SK-N-SH (cell line): ENCODE measurements at regions not wholly inside any gene's neighbourhood (a gene's known extent, or its start where the extent isn't known, plus 50 kb on each side); places are given as distances from the start of the nearest gene placed in this dataset.

Experiments used
- CTCF ChIA-PET: fragments of 300-600, 350-600 bp; formaldehyde crosslinking; extraction: SDS; loops from one replicate; lab custom pipeline; 2021; lab: Yijun Ruan, JAX
- POLR2A ChIA-PET: fragments of 350-600 bp; sonication (Branson Sonifier 250); formaldehyde crosslinking; extraction: SDS; loops from one replicate; lab custom pipeline; 2020; ENCODE audit warnings: antibody characterized with exemption, inconsistent platforms; lab: Yijun Ruan, JAX
- DNase-seq: peaks from one replicate; pipeline ENCODE4 v3.0.0; 2012
- H2AFZ ChIP-seq: fragments of 200-600 bp; sonication (generic); 2 replicates; pipeline ENCODE4 v1.8.1; 2016; ENCODE audit warnings: antibody characterized with exemption, mild to moderate bottlenecking, low read depth
- H3F3A ChIP-seq: fragments of 200-600 bp; sonication (generic); replicated peaks from 2 replicates; pipeline ENCODE3; 2016; ENCODE audit warnings: antibody characterized with exemption, mild to moderate bottlenecking; ENCODE audit not compliant: insufficient read depth
- H3K27ac ChIP-seq, 2 experiments: fragments of 200-500 bp in 1 of 2; fragments of 200-600 bp in 1 of 2; sonication (Bioruptor generic) in 1 of 2; sonication (generic), shearing (Covaris generic) in 1 of 2; 2 replicates each; pipeline versions ENCODE4 v1.5.1 to v1.6.1; 2014 to 2016; ENCODE audit warnings: low read depth in 2 of 2, inconsistent platforms in 1 of 2, low read length in 1 of 2, mild to moderate bottlenecking in 1 of 2, mixed read lengths in 1 of 2
- H3K27me3 ChIP-seq: fragments of 200-600 bp; sonication (generic), shearing (Covaris generic); 2 replicates; pipeline ENCODE4 v1.6.1; 2016; ENCODE audit warnings: mixed run types; ENCODE audit not compliant: insufficient read depth
- H3K36me3 ChIP-seq, 2 experiments: fragments of 200-500 bp in 1 of 2; fragments of 200-600 bp in 1 of 2; sonication (Bioruptor generic) in 1 of 2; sonication (generic) in 1 of 2; replicated peaks in 1 of 2; 2 replicates each; pipeline versions ENCODE3 to v1.5.1; 2014 to 2016; ENCODE audit warnings: low read length in 1 of 2, mild to moderate bottlenecking in 1 of 2; ENCODE audit not compliant: insufficient read depth in 2 of 2, control insufficient read depth in 1 of 2
- H3K4me1 ChIP-seq, 2 experiments: fragments of 200-500 bp in 1 of 2; fragments of 200-600 bp in 1 of 2; sonication (Bioruptor generic) in 1 of 2; sonication (generic), shearing (Covaris generic) in 1 of 2; 2 replicates each; pipeline versions ENCODE4 v1.5.1 to v1.6.1; 2014 to 2016; ENCODE audit warnings: low read depth in 1 of 2, low read length in 1 of 2, mixed run types in 1 of 2; ENCODE audit not compliant: insufficient read depth in 2 of 2, control insufficient read depth in 1 of 2
- H3K4me2 ChIP-seq: fragments of 200-600 bp; sonication (generic), shearing (Covaris generic); 2 replicates; pipeline ENCODE4 v1.6.1; 2017; ENCODE audit warnings: mixed run types
- H3K4me3 ChIP-seq, 2 experiments: fragments of 200-500 bp in 1 of 2; fragments of 200-600 bp in 1 of 2; sonication (Bioruptor generic) in 1 of 2; sonication (generic), shearing (Covaris generic) in 1 of 2; 2 replicates each; pipeline versions ENCODE4 v1.5.1 to v1.8.1; 2014 to 2016; ENCODE audit warnings: low read depth in 2 of 2, inconsistent platforms in 1 of 2, low read length in 1 of 2, mild to moderate bottlenecking in 1 of 2, mixed read lengths in 1 of 2, moderate library complexity in 1 of 2
- H3K79me2 ChIP-seq: fragments of 200-600 bp; sonication (generic); 2 replicates; pipeline ENCODE4 v1.8.1; 2017; ENCODE audit warnings: mild to moderate bottlenecking; ENCODE audit not compliant: insufficient read depth
- H3K9ac ChIP-seq: fragments of 200-600 bp; sonication (generic); 2 replicates; pipeline ENCODE4 v1.6.1; 2017; ENCODE audit warnings: mixed run types
- H3K9me2 ChIP-seq: fragments of 200-600 bp; sonication (generic); 2 replicates; pipeline ENCODE4 v1.6.1; 2017; ENCODE audit warnings: mixed run types
- H3K9me3 ChIP-seq: fragments of 200-600 bp; sonication (generic); 2 replicates; pipeline ENCODE4 v1.6.1; 2017; ENCODE audit warnings: mixed run types, mild to moderate bottlenecking, moderate library complexity
- H4K20me1 ChIP-seq: fragments of 200-600 bp; sonication (generic); 2 replicates; pipeline ENCODE4 v1.6.1; 2017; ENCODE audit warnings: mild to moderate bottlenecking, mixed run types; ENCODE audit not compliant: insufficient read depth
- CHD2 ChIP-seq: fragments of 150-350 bp; IDR thresholded peaks from 2 replicates; pipeline ENCODE4 v1.6.1; 2018; ENCODE audit warnings: low read length; ENCODE audit not compliant: partially characterized antibody
- EP300 ChIP-seq, 2 experiments: IDR thresholded peaks; 2 replicates each; pipeline versions ENCODE4 v1.4.0 to v1.6.1; 2012; ENCODE audit warnings: borderline replicate concordance in 1 of 2, low read depth in 1 of 2, low read length in 1 of 2
- FOSL2 ChIP-seq: IDR thresholded peaks from 2 replicates; pipeline ENCODE4 v1.4.0; 2012; ENCODE audit warnings: low read depth, mild to moderate bottlenecking, moderate library complexity, borderline replicate concordance
- FOXJ3 ChIP-seq: sonication (generic); formaldehyde crosslinking; IDR thresholded peaks from 2 replicates; pipeline ENCODE4 v1.5.1; 2020; ENCODE audit warnings: mild to moderate bottlenecking, missing genetic modification reagents
- GABPA ChIP-seq: IDR thresholded peaks from 2 replicates; pipeline ENCODE4 v1.4.0; 2012; ENCODE audit warnings: low read depth, mild to moderate bottlenecking
- IRF3 ChIP-seq: fragments of 150-350 bp; IDR thresholded peaks from 2 replicates; pipeline ENCODE4 v1.6.1; 2016; ENCODE audit warnings: mild to moderate bottlenecking, low read depth, low read length
- JUND ChIP-seq: IDR thresholded peaks from 2 replicates; pipeline ENCODE4 v1.4.0; 2012
- MEF2A ChIP-seq: IDR thresholded peaks from 2 replicates; pipeline ENCODE4 v1.4.0; 2012; ENCODE audit warnings: low read depth, borderline replicate concordance
- MXI1 ChIP-seq: IDR thresholded peaks from 2 replicates; pipeline ENCODE4 v1.6.1; 2012; ENCODE audit warnings: mild to moderate bottlenecking, low read depth, low read length, improper control_type of control experiment
- NRF1 ChIP-seq: IDR thresholded peaks from 2 replicates; pipeline ENCODE4 v1.6.1; 2012; ENCODE audit warnings: low read depth, mild to moderate bottlenecking, low read length
- POLR2AphosphoS5 ChIP-seq: IDR thresholded peaks from 2 replicates; pipeline ENCODE4 v1.6.1; 2012; ENCODE audit warnings: low read depth, low read length
- RCOR1 ChIP-seq: fragments of 150-350 bp; IDR thresholded peaks from 2 replicates; pipeline ENCODE4 v1.6.1; 2017; ENCODE audit warnings: antibody characterized with exemption, low read length
- RFX5 ChIP-seq: IDR thresholded peaks from 2 replicates; pipeline ENCODE4 v1.6.1; 2012; ENCODE audit warnings: mild to moderate bottlenecking, improper control_type of control experiment, low read length
- SIN3A ChIP-seq: IDR thresholded peaks from 2 replicates; pipeline ENCODE4 v1.6.1; 2012; ENCODE audit warnings: low read depth, mild to moderate bottlenecking, low read length, moderate library complexity, borderline replicate concordance
- TAF1 ChIP-seq: IDR thresholded peaks from 2 replicates; pipeline ENCODE4 v1.6.1; 2012; ENCODE audit warnings: low read depth, mild to moderate bottlenecking, low read length, moderate library complexity, borderline replicate concordance
- WGBS: methylation state at CpG from one replicate; pipeline ENCODE4 v1.1.6; 2017; ENCODE audit warnings: low lambda C conversion rate; 5-methylcytosine and 5-hydroxymethylcytosine counted together
- TF ChIP-seq, protein P1 (sequence below): IDR thresholded peaks from 2 replicates; pipeline ENCODE4 v1.6.1; 2012; ENCODE audit warnings: mild to moderate bottlenecking, low read depth, low read length, moderate library complexity
- TF ChIP-seq, protein P2 (sequence below): fragments of 200-600 bp; sonication (generic); IDR thresholded peaks from 2 replicates; pipeline ENCODE4 v1.6.1; 2017; ENCODE audit warnings: antibody characterized with exemption, mild to moderate bottlenecking, moderate library complexity

- no peaks in the 10 kb centered on the region for H3K79me2 ChIP-seq
- no peaks in the 10 kb centered on the region for H3F3A ChIP-seq
- ChIA-PET POLR2A (no interaction called here), CTCF (no interaction called here)
- 78% methylated on average over 1 of the region's 1 CpG for WGBS
- no peaks in the 10 kb centered on the region for H3K9me3 ChIP-seq
- H3K9ac ChIP-seq: no peak overlapping the region
- H2AFZ ChIP-seq: no peak overlapping the region
- no peaks in the 10 kb centered on the region for H3K9me2 ChIP-seq
- peaks cover 0 to 2% of the 10 kb centered on the region in 2 experiments; a peak in 1 of 4 replicates for H3K4me1 ChIP-seq
- no peaks in the 10 kb centered on the region for H3K36me3 ChIP-seq
- H4K20me1 ChIP-seq: no peaks in the 10 kb centered on the region
- no peak for DNase-seq
- no peak overlapping the region for H3K4me2 ChIP-seq
- TF ChIP-seq GABPA (no peak), SIN3A (no peak), FOSL2 (no peak), JUND (no peak), IRF3 (no peak), TAF1 (no peak), EP300 (IDR thresholded peaks at IDR 0.05; ENCODE audit: borderline replicate concordance in 1 of 2, low read depth in 1 of 2, low read length in 1 of 2) (no peak), MEF2A (no peak), FOXJ3 (CRISPR knock-in tag) (no peak), CHD2 (no peak), RCOR1 (no peak), RFX5 (no peak), NRF1 (no peak), POLR2AphosphoS5 (no peak)
- TF ChIP-seq, protein P1, sequence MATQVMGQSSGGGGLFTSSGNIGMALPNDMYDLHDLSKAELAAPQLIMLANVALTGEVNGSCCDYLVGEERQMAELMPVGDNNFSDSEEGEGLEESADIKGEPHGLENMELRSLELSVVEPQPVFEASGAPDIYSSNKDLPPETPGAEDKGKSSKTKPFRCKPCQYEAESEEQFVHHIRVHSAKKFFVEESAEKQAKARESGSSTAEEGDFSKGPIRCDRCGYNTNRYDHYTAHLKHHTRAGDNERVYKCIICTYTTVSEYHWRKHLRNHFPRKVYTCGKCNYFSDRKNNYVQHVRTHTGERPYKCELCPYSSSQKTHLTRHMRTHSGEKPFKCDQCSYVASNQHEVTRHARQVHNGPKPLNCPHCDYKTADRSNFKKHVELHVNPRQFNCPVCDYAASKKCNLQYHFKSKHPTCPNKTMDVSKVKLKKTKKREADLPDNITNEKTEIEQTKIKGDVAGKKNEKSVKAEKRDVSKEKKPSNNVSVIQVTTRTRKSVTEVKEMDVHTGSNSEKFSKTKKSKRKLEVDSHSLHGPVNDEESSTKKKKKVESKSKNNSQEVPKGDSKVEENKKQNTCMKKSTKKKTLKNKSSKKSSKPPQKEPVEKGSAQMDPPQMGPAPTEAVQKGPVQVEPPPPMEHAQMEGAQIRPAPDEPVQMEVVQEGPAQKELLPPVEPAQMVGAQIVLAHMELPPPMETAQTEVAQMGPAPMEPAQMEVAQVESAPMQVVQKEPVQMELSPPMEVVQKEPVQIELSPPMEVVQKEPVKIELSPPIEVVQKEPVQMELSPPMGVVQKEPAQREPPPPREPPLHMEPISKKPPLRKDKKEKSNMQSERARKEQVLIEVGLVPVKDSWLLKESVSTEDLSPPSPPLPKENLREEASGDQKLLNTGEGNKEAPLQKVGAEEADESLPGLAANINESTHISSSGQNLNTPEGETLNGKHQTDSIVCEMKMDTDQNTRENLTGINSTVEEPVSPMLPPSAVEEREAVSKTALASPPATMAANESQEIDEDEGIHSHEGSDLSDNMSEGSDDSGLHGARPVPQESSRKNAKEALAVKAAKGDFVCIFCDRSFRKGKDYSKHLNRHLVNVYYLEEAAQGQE: no peak
- no peaks in the 10 kb centered on the region for H3K27me3 ChIP-seq
- no peak overlapping the region for H3K4me3 ChIP-seq
- no peak overlapping the region for H3K27ac ChIP-seq
Measured at GRCh38 chr13:50267917-50268316, 252.7 kb downstream of the KCNRG start.

- Histone ChIP-seq H3K4me2 (no peak overlapping the region), H3F3A (no peaks in the 10 kb centered on the region), H3K27ac (no peak overlapping the region), H3K9me2 (no peaks in the 10 kb centered on the region), H3K36me3 (no peaks in the 10 kb centered on the region), H3K79me2 (no peaks in the 10 kb centered on the region), H3K9ac (no peak overlapping the region), H3K4me1 (peaks cover 0 to 2% of the 10 kb centered on the region in 2 experiments; a peak in 1 of 4 replicates), H3K27me3 (no peaks in the 10 kb centered on the region), H3K4me3 (no peak overlapping the region), H3K9me3 (no peaks in the 10 kb centered on the region), H4K20me1 (no peaks in the 10 kb centered on the region), H2AFZ (no peak overlapping the region)
- TF ChIP-seq TAF1 (no peak), EP300 (IDR thresholded peaks at IDR 0.05; ENCODE audit: borderline replicate concordance in 1 of 2, low read depth in 1 of 2, low read length in 1 of 2) (no peak), CHD2 (no peak), MXI1 (no peak)
- TF ChIP-seq, protein P2, sequence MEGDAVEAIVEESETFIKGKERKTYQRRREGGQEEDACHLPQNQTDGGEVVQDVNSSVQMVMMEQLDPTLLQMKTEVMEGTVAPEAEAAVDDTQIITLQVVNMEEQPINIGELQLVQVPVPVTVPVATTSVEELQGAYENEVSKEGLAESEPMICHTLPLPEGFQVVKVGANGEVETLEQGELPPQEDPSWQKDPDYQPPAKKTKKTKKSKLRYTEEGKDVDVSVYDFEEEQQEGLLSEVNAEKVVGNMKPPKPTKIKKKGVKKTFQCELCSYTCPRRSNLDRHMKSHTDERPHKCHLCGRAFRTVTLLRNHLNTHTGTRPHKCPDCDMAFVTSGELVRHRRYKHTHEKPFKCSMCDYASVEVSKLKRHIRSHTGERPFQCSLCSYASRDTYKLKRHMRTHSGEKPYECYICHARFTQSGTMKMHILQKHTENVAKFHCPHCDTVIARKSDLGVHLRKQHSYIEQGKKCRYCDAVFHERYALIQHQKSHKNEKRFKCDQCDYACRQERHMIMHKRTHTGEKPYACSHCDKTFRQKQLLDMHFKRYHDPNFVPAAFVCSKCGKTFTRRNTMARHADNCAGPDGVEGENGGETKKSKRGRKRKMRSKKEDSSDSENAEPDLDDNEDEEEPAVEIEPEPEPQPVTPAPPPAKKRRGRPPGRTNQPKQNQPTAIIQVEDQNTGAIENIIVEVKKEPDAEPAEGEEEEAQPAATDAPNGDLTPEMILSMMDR: peak; percentile 39
- DNase-seq: peak; percentile 14
- ChIA-PET CTCF (interaction anchor here (0.8 to 0.9 kb wide), 2 partner anchors 61 to 185 kb away, joined by 3 read pairs; no protein-coding TSS in a partner anchor), POLR2A (no interaction called here)
- WGBS: 15% methylated on average over 2 of the region's 2 CpGs
Measured at GRCh38 chr13:50268500-50268899, 253.3 kb downstream of the KCNRG start.
